Smooth muscle cell (in vitro differentiated cells): ENCODE measurements at regions not wholly inside any gene's neighbourhood (a gene's known extent, or its start where the extent isn't known, plus 50 kb on each side); places are given as distances from the start of the nearest gene placed in this dataset.

Experiments
- DNase-seq: peaks from one replicate; lab custom pipeline; 2025; ENCODE audit not compliant: unreplicated experiment; lab: John Stamatoyannopoulos, UW
- H2AFZ ChIP-seq: fragments of 200-600 bp; sonication (generic); 2 replicates; pipeline ENCODE4 v1.6.0; 2016; ENCODE audit warnings: antibody characterized with exemption, low read depth, mild to moderate bottlenecking
- H3F3A ChIP-seq: fragments of 200-600 bp; sonication (generic); 2 replicates; pipeline ENCODE4 v1.6.0; 2017; ENCODE audit warnings: antibody characterized with exemption, low read depth
- H3K27ac ChIP-seq: fragments of 200-600 bp; sonication (generic); 2 replicates; pipeline ENCODE4 v1.5.1; 2016; ENCODE audit warnings: low read depth, mild to moderate bottlenecking
- H3K27me3 ChIP-seq: fragments of 200-600 bp; sonication (generic); 2 replicates; pipeline ENCODE4 v1.6.1; 2016; ENCODE audit warnings: low read depth, mild to moderate bottlenecking
- H3K36me3 ChIP-seq: fragments of 200-600 bp; sonication (generic); 2 replicates; pipeline ENCODE4 v1.5.1; 2016; ENCODE audit warnings: low read depth
- H3K4me1 ChIP-seq: fragments of 200-600 bp; sonication (generic); 2 replicates; pipeline ENCODE4 v1.5.1; 2016; ENCODE audit warnings: low read depth
- H3K4me2 ChIP-seq: fragments of 200-600 bp; sonication (generic); 2 replicates; pipeline ENCODE4 v1.6.0; 2016; ENCODE audit warnings: mild to moderate bottlenecking
- H3K4me3 ChIP-seq: fragments of 200-600 bp; sonication (generic); 2 replicates; pipeline ENCODE4 v1.5.1; 2016; ENCODE audit warnings: mild to moderate bottlenecking
- H3K79me2 ChIP-seq: fragments of 200-600 bp; sonication (generic); 2 replicates; pipeline ENCODE4 v1.6.0; 2016; ENCODE audit warnings: low read depth, mild to moderate bottlenecking
- H3K9ac ChIP-seq: fragments of 200-600 bp; sonication (generic); 2 replicates; pipeline ENCODE4 v1.6.0; 2016; ENCODE audit warnings: low read depth
- H3K9me3 ChIP-seq: fragments of 200-600 bp; sonication (generic); replicated peaks from 2 replicates; pipeline ENCODE4 v1.5.1; 2016; ENCODE audit warnings: low read depth
- H4K20me1 ChIP-seq: fragments of 200-600 bp; sonication (generic); 2 replicates; pipeline ENCODE4 v1.6.0; 2016; ENCODE audit warnings: low read depth
- CTCF ChIP-seq: fragments of 200-600 bp; sonication (generic); IDR thresholded peaks from 2 replicates; pipeline ENCODE4 v1.5.1; 2017; ENCODE audit warnings: borderline replicate concordance, mild to moderate bottlenecking, antibody characterized with exemption; ENCODE audit not compliant: insufficient read depth, poor library complexity, severe bottlenecking
- WGBS: methylation state at CpG from one replicate; pipeline ENCODE4 v1.1.7; 2016; ENCODE audit warnings: low lambda C conversion rate; 5-methylcytosine and 5-hydroxymethylcytosine counted together

- no peaks in the 10 kb centered on the region for H3F3A ChIP-seq
- H3K4me1 ChIP-seq, result no peaks in the 10 kb centered on the region
- H3K9me3 ChIP-seq, result no peaks in the 10 kb centered on the region
- no peak for DNase-seq
- no peaks in the 10 kb centered on the region for H3K36me3 ChIP-seq
- no peaks in the 10 kb centered on the region for H3K27me3 ChIP-seq
- peaks cover 99% of the 10 kb centered on the region for H3K79me2 ChIP-seq
- 96% methylated on average over 5 of the region's 5 CpGs for WGBS
- TF ChIP-seq CTCF, result no peak
- no peak overlapping the region for H3K9ac ChIP-seq
- no peak overlapping the region for H3K27ac ChIP-seq
- H2AFZ ChIP-seq, result no peak overlapping the region
- no peak overlapping the region for H3K4me2 ChIP-seq
- no peak overlapping the region for H3K4me3 ChIP-seq
- H4K20me1 ChIP-seq, result peaks cover 100% of the 10 kb centered on the region
Observed at GRCh38 chr1:201666645-201667044, 127.7 kb downstream of the NAV1 start.

GRCh38 chr1:201667479-201667878, 128.6 kb downstream of the NAV1 start:
- Histone ChIP-seq H2AFZ (no peak overlapping the region), H3K36me3 (no peaks in the 10 kb centered on the region), H3K79me2 (peaks cover 99% of the 10 kb centered on the region), H3F3A (no peaks in the 10 kb centered on the region), H3K27ac (no peak overlapping the region), H3K27me3 (no peaks in the 10 kb centered on the region), H3K4me3 (no peak overlapping the region), H3K4me1 (no peaks in the 10 kb centered on the region), H3K9me3 (no peaks in the 10 kb centered on the region), H3K4me2 (no peak overlapping the region), H3K9ac (no peak overlapping the region), H4K20me1 (peaks cover 100% of the 10 kb centered on the region)
- DNase-seq, result no peak
- TF ChIP-seq CTCF, result no peak
- WGBS, result 83% methylated on average over 5 of the region's 5 CpGs

GRCh38 chr1:201670517-201670916, 131.6 kb downstream of the NAV1 start:
- DNase-seq, result no peak
- Histone ChIP-seq H3K79me2 (peaks cover 99% of the 10 kb centered on the region), H4K20me1 (peaks cover 100% of the 10 kb centered on the region)

More at GRCh38 chr1:201670517-201670916, 131.6 kb downstream of the NAV1 start:
- Histone ChIP-seq H3K9me3 (no peaks in the 10 kb centered on the region), H3K36me3 (no peaks in the 10 kb centered on the region), H3K4me1 (peaks cover under 1% of the 10 kb centered on the region), H3K9ac (no peak overlapping the region), H3K27me3 (no peaks in the 10 kb centered on the region), H3K4me3 (no peak overlapping the region), H3K27ac (no peak overlapping the region), H2AFZ (no peak overlapping the region), H3F3A (no peaks in the 10 kb centered on the region), H3K4me2 (no peak overlapping the region)
- TF ChIP-seq CTCF, result no peak
- 90% methylated on average over 1 of the region's 1 CpG for WGBS
